GM23338 (cell line): ENCODE measurements at regions not wholly inside any gene's neighbourhood (a gene's known extent, or its start where the extent isn't known, plus 50 kb on each side); places are given as distances from the start of the nearest gene placed in this dataset.
A peak's percentile ranks its signal among the peaks of the same experiment; 100 is the strongest.

Experiments used
- ATAC-seq: fragments of 200-7000 bp; cut with Tn5 transposase; 3 replicates; pipeline ENCODE4 v1.9.1; 2020
- DNase-seq: peaks from one replicate; pipeline ENCODE4 v3.0.0-alpha.2; 2015; ENCODE audit warnings: low spot score
- H2AFZ ChIP-seq: fragments of 200-600 bp; sonication (generic); 2 replicates; pipeline ENCODE4 v1.8.0; 2016; ENCODE audit warnings: antibody characterized with exemption, mild to moderate bottlenecking, moderate library complexity
- H3F3A ChIP-seq: fragments of 200-600 bp; sonication (generic); replicated peaks from 2 replicates; pipeline ENCODE4 v1.8.0; 2017; ENCODE audit warnings: antibody characterized with exemption, mixed run types, low read depth
- H3K27ac ChIP-seq: fragments of 200-600 bp; sonication (generic); 2 replicates; pipeline ENCODE4 v1.6.1; 2016; ENCODE audit warnings: low read depth
- H3K27me3 ChIP-seq: fragments of 200-600 bp; sonication (generic); 2 replicates; pipeline ENCODE4 v1.8.0; 2016; ENCODE audit warnings: mild to moderate bottlenecking, mixed run types, moderate library complexity; ENCODE audit not compliant: insufficient read depth
- H3K36me3 ChIP-seq: fragments of 200-600 bp; sonication (generic); 2 replicates; pipeline ENCODE4 v1.8.0; 2016; ENCODE audit warnings: mild to moderate bottlenecking; ENCODE audit not compliant: insufficient read depth
- H3K4me1 ChIP-seq: fragments of 200-600 bp; sonication (generic); 2 replicates; pipeline ENCODE4 v1.8.0; 2016; ENCODE audit warnings: mild to moderate bottlenecking, moderate library complexity; ENCODE audit not compliant: insufficient read depth
- H3K4me2 ChIP-seq: fragments of 200-600 bp; sonication (generic); 2 replicates; pipeline ENCODE4 v1.7.1; 2017; ENCODE audit warnings: mixed run types
- H3K4me3 ChIP-seq: fragments of 200-600 bp; sonication (generic); 2 replicates; pipeline ENCODE4 v1.6.1; 2016; ENCODE audit warnings: mixed run types
- H3K79me2 ChIP-seq: fragments of 200-600 bp; sonication (generic); replicated peaks from 2 replicates; pipeline ENCODE4 v1.8.0; 2017; ENCODE audit warnings: mild to moderate bottlenecking; ENCODE audit not compliant: insufficient read depth
- H3K9me2 ChIP-seq: fragments of 200-600 bp; sonication (generic); 2 replicates; pipeline ENCODE4 v1.8.0; 2017; ENCODE audit not compliant: insufficient read depth
- H4K20me1 ChIP-seq: fragments of 200-600 bp; sonication (generic); replicated peaks from 2 replicates; pipeline ENCODE4 v1.8.0; 2017; ENCODE audit warnings: mild to moderate bottlenecking; ENCODE audit not compliant: insufficient read depth
- H3K27ac Mint-ChIP-seq: 2 replicates; pipeline ENCODE4 v1.8.0; 2020; ENCODE audit warnings: inconsistent platforms, mild to moderate bottlenecking, moderate library complexity, mixed read lengths
- H3K27me3 Mint-ChIP-seq: 3 replicates; pipeline ENCODE4 v1.8.0; 2022; ENCODE audit warnings: low read depth, mild to moderate bottlenecking, moderate library complexity, mixed read lengths, inconsistent platforms; ENCODE audit not compliant: insufficient read depth, poor library complexity
- H3K36me3 Mint-ChIP-seq: 3 replicates; pipeline ENCODE4 v1.8.0; 2021; ENCODE audit warnings: low read depth, mild to moderate bottlenecking, inconsistent platforms, moderate library complexity, mixed read lengths
- H3K4me1 Mint-ChIP-seq: 3 replicates; pipeline ENCODE4 v1.8.0; 2020; ENCODE audit warnings: mild to moderate bottlenecking, inconsistent platforms, mixed read lengths
- H3K4me3 Mint-ChIP-seq: 3 replicates; pipeline ENCODE4 v1.8.0; 2021; ENCODE audit warnings: moderate library complexity, mild to moderate bottlenecking, inconsistent platforms, mixed read lengths
- H3K9me3 Mint-ChIP-seq: 3 replicates; pipeline ENCODE4 v1.8.0; 2020; ENCODE audit warnings: moderate library complexity, mild to moderate bottlenecking, inconsistent platforms, mixed read lengths
- CREB1 ChIP-seq: fragments of 250-450 bp; sonication (Bioruptor Pico); IDR thresholded peaks from 2 replicates; pipeline ENCODE4 v1.5.0; 2020; ENCODE audit warnings: low read depth, mild to moderate bottlenecking, moderate library complexity
- EZH2 ChIP-seq: fragments of 200-600 bp; sonication (generic); IDR thresholded peaks from one replicate; pipeline ENCODE4 v1.8.0; 2017; ENCODE audit warnings: antibody characterized with exemption, mild to moderate bottlenecking, low read depth; ENCODE audit not compliant: unreplicated experiment
- JUNB ChIP-seq: IDR thresholded peaks from one replicate; pipeline ENCODE4 v1.6.1; 2016; ENCODE audit warnings: antibody characterized with exemption; ENCODE audit not compliant: unreplicated experiment
- NANOG ChIP-seq: IDR thresholded peaks from 2 replicates; pipeline ENCODE4 v1.6.1; 2016; ENCODE audit warnings: antibody characterized with exemption, borderline replicate concordance
- POLR2AphosphoS5 ChIP-seq: IDR thresholded peaks from 2 replicates; pipeline ENCODE4 v1.6.1; 2016; ENCODE audit warnings: antibody characterized with exemption, low read depth
- ZNF331 ChIP-seq: fragments of 250-450 bp; sonication (Bioruptor Pico); IDR thresholded peaks from 2 replicates; pipeline ENCODE4 v1.5.0; 2020; ENCODE audit warnings: low read depth, mild to moderate bottlenecking, moderate library complexity
- TF ChIP-seq, protein P1 (sequence below): IDR thresholded peaks from 2 replicates; pipeline ENCODE4 v1.6.1; 2016; ENCODE audit warnings: antibody characterized with exemption
- TF ChIP-seq, protein P2 (sequence below): IDR thresholded peaks from one replicate; pipeline ENCODE4 v1.6.1; 2018; ENCODE audit warnings: antibody characterized with exemption; ENCODE audit not compliant: unreplicated experiment
- TF ChIP-seq, protein P3 (sequence below): fragments of 250-450 bp; sonication (Bioruptor Pico); IDR thresholded peaks from 2 replicates; pipeline ENCODE4 v1.5.0; 2020; ENCODE audit warnings: mild to moderate bottlenecking, moderate library complexity
- TF ChIP-seq, protein P4 (sequence below), 2 experiments: fragments of 200-600 bp in 1 of 2; sonication (generic) in 1 of 2; conservative IDR thresholded peaks; 2 replicates each; pipeline versions ENCODE4 v1.5.1 to v1.6.1; 2016 to 2017; ENCODE audit warnings: antibody characterized with exemption in 2 of 2, low read depth in 2 of 2, mild to moderate bottlenecking in 2 of 2, moderate library complexity in 1 of 2

DNA sequence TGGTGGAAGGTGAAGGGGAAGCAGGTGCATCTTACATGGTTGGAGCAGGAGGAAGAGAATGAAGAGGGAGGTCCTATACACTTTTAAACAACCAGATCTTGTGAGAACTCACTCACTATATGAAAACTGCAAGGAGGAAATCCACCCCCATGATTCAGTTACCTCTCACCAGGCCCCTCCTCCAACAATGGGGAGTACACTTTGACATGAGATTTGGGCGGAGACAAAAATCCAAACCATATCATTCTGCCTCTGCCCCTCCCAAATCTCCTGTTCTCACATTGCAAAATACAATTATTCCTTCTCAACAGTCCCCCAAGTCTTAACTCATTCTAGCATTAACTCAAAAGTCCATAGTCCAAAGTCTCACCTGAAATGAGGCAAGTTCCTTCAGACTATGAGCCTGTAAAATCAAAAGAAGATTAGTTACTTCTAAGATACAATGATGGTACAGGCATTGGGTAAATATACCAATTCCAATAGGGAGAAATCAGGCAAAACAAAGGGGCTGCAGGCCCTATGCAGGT is 60.5 kb downstream of the EDN1 start:
- peaks cover 21% of the 10 kb centered on the region for H3K4me1 ChIP-seq
- DNase-seq (no peak), ATAC-seq (no peak)
- H3K27me3 ChIP-seq, result no peaks in the 10 kb centered on the region
- no peak overlapping the region for H2AFZ ChIP-seq
- no peak for TF ChIP-seq POLR2AphosphoS5
- no peak for TF ChIP-seq NANOG
- TF ChIP-seq, protein P1, sequence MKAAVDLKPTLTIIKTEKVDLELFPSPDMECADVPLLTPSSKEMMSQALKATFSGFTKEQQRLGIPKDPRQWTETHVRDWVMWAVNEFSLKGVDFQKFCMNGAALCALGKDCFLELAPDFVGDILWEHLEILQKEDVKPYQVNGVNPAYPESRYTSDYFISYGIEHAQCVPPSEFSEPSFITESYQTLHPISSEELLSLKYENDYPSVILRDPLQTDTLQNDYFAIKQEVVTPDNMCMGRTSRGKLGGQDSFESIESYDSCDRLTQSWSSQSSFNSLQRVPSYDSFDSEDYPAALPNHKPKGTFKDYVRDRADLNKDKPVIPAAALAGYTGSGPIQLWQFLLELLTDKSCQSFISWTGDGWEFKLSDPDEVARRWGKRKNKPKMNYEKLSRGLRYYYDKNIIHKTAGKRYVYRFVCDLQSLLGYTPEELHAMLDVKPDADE, result no peak
- TF ChIP-seq, protein P2, sequence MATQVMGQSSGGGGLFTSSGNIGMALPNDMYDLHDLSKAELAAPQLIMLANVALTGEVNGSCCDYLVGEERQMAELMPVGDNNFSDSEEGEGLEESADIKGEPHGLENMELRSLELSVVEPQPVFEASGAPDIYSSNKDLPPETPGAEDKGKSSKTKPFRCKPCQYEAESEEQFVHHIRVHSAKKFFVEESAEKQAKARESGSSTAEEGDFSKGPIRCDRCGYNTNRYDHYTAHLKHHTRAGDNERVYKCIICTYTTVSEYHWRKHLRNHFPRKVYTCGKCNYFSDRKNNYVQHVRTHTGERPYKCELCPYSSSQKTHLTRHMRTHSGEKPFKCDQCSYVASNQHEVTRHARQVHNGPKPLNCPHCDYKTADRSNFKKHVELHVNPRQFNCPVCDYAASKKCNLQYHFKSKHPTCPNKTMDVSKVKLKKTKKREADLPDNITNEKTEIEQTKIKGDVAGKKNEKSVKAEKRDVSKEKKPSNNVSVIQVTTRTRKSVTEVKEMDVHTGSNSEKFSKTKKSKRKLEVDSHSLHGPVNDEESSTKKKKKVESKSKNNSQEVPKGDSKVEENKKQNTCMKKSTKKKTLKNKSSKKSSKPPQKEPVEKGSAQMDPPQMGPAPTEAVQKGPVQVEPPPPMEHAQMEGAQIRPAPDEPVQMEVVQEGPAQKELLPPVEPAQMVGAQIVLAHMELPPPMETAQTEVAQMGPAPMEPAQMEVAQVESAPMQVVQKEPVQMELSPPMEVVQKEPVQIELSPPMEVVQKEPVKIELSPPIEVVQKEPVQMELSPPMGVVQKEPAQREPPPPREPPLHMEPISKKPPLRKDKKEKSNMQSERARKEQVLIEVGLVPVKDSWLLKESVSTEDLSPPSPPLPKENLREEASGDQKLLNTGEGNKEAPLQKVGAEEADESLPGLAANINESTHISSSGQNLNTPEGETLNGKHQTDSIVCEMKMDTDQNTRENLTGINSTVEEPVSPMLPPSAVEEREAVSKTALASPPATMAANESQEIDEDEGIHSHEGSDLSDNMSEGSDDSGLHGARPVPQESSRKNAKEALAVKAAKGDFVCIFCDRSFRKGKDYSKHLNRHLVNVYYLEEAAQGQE, result no peak
- no peak for TF ChIP-seq ZNF331 (CRISPR knock-in tag)
- TF ChIP-seq JUNB, result no peak
- no peak for TF ChIP-seq CREB1
- TF ChIP-seq, protein P3, sequence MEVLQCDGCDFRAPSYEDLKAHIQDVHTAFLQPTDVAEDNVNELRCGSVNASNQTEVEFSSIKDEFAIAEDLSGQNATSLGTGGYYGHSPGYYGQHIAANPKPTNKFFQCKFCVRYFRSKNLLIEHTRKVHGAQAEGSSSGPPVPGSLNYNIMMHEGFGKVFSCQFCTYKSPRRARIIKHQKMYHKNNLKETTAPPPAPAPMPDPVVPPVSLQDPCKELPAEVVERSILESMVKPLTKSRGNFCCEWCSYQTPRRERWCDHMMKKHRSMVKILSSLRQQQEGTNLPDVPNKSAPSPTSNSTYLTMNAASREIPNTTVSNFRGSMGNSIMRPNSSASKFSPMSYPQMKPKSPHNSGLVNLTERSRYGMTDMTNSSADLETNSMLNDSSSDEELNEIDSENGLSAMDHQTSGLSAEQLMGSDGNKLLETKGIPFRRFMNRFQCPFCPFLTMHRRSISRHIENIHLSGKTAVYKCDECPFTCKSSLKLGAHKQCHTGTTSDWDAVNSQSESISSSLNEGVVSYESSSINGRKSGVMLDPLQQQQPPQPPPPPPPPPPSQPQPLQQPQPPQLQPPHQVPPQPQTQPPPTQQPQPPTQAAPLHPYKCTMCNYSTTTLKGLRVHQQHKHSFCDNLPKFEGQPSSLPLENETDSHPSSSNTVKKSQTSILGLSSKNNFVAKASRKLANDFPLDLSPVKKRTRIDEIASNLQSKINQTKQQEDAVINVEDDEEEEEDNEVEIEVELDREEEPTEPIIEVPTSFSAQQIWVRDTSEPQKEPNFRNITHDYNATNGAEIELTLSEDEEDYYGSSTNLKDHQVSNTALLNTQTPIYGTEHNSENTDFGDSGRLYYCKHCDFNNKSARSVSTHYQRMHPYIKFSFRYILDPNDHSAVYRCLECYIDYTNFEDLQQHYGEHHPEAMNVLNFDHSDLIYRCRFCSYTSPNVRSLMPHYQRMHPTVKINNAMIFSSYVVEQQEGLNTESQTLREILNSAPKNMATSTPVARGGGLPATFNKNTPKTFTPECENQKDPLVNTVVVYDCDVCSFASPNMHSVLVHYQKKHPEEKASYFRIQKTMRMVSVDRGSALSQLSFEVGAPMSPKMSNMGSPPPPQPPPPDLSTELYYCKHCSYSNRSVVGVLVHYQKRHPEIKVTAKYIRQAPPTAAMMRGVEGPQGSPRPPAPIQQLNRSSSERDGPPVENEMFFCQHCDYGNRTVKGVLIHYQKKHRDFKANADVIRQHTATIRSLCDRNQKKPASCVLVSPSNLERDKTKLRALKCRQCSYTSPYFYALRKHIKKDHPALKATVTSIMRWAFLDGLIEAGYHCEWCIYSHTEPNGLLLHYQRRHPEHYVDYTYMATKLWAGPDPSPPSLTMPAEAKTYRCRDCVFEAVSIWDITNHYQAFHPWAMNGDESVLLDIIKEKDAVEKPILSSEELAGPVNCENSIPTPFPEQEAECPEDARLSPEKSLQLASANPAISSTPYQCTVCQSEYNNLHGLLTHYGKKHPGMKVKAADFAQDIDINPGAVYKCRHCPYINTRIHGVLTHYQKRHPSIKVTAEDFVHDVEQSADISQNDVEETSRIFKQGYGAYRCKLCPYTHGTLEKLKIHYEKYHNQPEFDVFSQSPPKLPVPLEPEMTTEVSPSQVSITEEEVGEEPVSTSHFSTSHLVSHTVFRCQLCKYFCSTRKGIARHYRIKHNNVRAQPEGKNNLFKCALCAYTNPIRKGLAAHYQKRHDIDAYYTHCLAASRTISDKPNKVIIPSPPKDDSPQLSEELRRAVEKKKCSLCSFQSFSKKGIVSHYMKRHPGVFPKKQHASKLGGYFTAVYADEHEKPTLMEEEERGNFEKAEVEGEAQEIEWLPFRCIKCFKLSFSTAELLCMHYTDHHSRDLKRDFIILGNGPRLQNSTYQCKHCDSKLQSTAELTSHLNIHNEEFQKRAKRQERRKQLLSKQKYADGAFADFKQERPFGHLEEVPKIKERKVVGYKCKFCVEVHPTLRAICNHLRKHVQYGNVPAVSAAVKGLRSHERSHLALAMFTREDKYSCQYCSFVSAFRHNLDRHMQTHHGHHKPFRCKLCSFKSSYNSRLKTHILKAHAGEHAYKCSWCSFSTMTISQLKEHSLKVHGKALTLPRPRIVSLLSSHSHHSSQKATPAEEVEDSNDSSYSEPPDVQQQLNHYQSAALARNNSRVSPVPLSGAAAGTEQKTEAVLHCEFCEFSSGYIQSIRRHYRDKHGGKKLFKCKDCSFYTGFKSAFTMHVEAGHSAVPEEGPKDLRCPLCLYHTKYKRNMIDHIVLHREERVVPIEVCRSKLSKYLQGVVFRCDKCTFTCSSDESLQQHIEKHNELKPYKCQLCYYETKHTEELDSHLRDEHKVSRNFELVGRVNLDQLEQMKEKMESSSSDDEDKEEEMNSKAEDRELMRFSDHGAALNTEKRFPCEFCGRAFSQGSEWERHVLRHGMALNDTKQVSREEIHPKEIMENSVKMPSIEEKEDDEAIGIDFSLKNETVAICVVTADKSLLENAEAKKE, result no peak
- no peak for TF ChIP-seq EZH2
- TF ChIP-seq, protein P4, sequence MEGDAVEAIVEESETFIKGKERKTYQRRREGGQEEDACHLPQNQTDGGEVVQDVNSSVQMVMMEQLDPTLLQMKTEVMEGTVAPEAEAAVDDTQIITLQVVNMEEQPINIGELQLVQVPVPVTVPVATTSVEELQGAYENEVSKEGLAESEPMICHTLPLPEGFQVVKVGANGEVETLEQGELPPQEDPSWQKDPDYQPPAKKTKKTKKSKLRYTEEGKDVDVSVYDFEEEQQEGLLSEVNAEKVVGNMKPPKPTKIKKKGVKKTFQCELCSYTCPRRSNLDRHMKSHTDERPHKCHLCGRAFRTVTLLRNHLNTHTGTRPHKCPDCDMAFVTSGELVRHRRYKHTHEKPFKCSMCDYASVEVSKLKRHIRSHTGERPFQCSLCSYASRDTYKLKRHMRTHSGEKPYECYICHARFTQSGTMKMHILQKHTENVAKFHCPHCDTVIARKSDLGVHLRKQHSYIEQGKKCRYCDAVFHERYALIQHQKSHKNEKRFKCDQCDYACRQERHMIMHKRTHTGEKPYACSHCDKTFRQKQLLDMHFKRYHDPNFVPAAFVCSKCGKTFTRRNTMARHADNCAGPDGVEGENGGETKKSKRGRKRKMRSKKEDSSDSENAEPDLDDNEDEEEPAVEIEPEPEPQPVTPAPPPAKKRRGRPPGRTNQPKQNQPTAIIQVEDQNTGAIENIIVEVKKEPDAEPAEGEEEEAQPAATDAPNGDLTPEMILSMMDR (conservative IDR thresholded peaks at IDR 0.05; ENCODE audit: low read depth in 2 of 2), result no peak
- Mint-ChIP-seq H3K27ac (no peak overlapping the region), H3K36me3 (peaks cover 40% of the 10 kb centered on the region), H3K9me3 (peaks cover 42% of the 10 kb centered on the region), H3K27me3 (peaks cover 3% of the 10 kb centered on the region), H3K4me1 (peaks cover 17% of the 10 kb centered on the region), H3K4me3 (no peak overlapping the region; the same call in 2 of the 3 replicates)
- H3F3A ChIP-seq, result peaks cover 4% of the 10 kb centered on the region; the same call in 1 of the 2 replicates
- H3K9me2 ChIP-seq, result peaks cover 4% of the 10 kb centered on the region
- no peaks in the 10 kb centered on the region for H3K79me2 ChIP-seq
- no peak overlapping the region for H3K4me2 ChIP-seq
- H3K4me3 ChIP-seq, result no peak overlapping the region
- H3K36me3 ChIP-seq, result 0 out of 2 replicates have a peak, but pooled peaks cover 6% of the 10 kb centered on the region
- peak overlapping the region; percentile 89; the same call in 1 of the 2 replicates for H3K27ac ChIP-seq
- no peaks in the 10 kb centered on the region for H4K20me1 ChIP-seq
